T-cell (primary cell): ENCODE measurements at regions not wholly inside any gene's neighbourhood (a gene's known extent, or its start where the extent isn't known, plus 50 kb on each side); places are given as distances from the start of the nearest gene placed in this dataset.

Experiments
- ATAC-seq, 4 experiments: fragments of 200-7000 bp in 3 of 4; fragments of 150-1000 bp in 1 of 4; cut with Tn5 transposase; replicated peaks in 1 of 4; 1 replicate in 3 of 4; 2 replicates in 1 of 4; pipeline ENCODE4 v1.10.0; 2021; ENCODE audit warnings: moderate library complexity in 3 of 4, mild to moderate bottlenecking in 2 of 4, moderate number of reproducible peaks in 1 of 4
- CTCF ChIA-PET, 2 donors: fragments of 300-600 bp; sonication (Branson Sonifier 250); formaldehyde crosslinking; loops; one replicate each; lab custom pipeline; 2022; ENCODE audit warnings: antibody characterized with exemption in 2 of 2; lab: Charles Lee
- POLR2A ChIA-PET, 2 donors: fragments of 300-600 bp; sonication (Branson Sonifier 250); formaldehyde crosslinking; loops; one replicate each; lab custom pipeline; 2022; ENCODE audit warnings: antibody characterized with exemption in 2 of 2; lab: Charles Lee
- DNase-seq, 35 experiments: peaks; one replicate each; pipeline versions ENCODE4 v3.0.0 to v3.0.0-alpha.2; 2013 to 2023
- H3K27ac ChIP-seq: one replicate; pipeline ENCODE4 v1.5.1; 2013; ENCODE audit warnings: low read length
- H3K27me3 ChIP-seq, 2 experiments: replicated peaks in 1 of 2; 1 replicate in 1 of 2; 2 replicates in 1 of 2; pipeline versions ENCODE4 v1.6.1 to v1.7.0; 2013; ENCODE audit warnings: low read length in 1 of 2, mixed read lengths in 1 of 2; ENCODE audit not compliant: control insufficient read depth in 2 of 2, insufficient read depth in 2 of 2; ENCODE audit errors: extremely low read depth in 1 of 2
- H3K36me3 ChIP-seq, 2 donors: 1 replicate in 1 of 2; 2 replicates in 1 of 2; pipeline versions ENCODE4 v1.6.1 to v1.7.0; 2013; ENCODE audit warnings: low read length in 1 of 2; ENCODE audit not compliant: control insufficient read depth in 2 of 2, insufficient read depth in 1 of 2; ENCODE audit errors: extremely low read depth in 1 of 2
- H3K4me1 ChIP-seq, 2 experiments: 1 replicate in 1 of 2; 2 replicates in 1 of 2; pipeline versions ENCODE4 v1.6.1 to v1.7.0; 2013; ENCODE audit warnings: low read length in 2 of 2, mixed read lengths in 1 of 2; ENCODE audit not compliant: insufficient read depth in 2 of 2, control insufficient read depth in 1 of 2; ENCODE audit errors: extremely low read depth in 1 of 2
- H3K4me3 ChIP-seq, 2 donors: 1 replicate in 1 of 2; 2 replicates in 1 of 2; pipeline versions ENCODE4 v1.5.1 to v1.7.0; 2013; ENCODE audit warnings: mild to moderate bottlenecking in 2 of 2, low read length in 1 of 2, moderate library complexity in 1 of 2; ENCODE audit not compliant: control insufficient read depth in 1 of 2; ENCODE audit errors: extremely low read depth in 1 of 2
- H3K9me3 ChIP-seq: 2 replicates; pipeline ENCODE4 v1.7.0; 2013
- H3K27ac Mint-ChIP-seq, 2 donors: one replicate each; pipeline ENCODE4 v1.8.0; 2020 to 2021; ENCODE audit warnings: mild to moderate bottlenecking in 2 of 2, mixed read lengths in 2 of 2
- H3K27me3 Mint-ChIP-seq, 2 donors: one replicate each; pipeline ENCODE4 v1.8.0; 2021 to 2022; ENCODE audit warnings: mixed read lengths in 2 of 2
- H3K36me3 Mint-ChIP-seq: one replicate; pipeline ENCODE4 v1.8.0; 2021; ENCODE audit warnings: mixed read lengths
- H3K4me1 Mint-ChIP-seq, 3 donors: one replicate each; pipeline ENCODE4 v1.8.0; 2020 to 2022; ENCODE audit warnings: mixed read lengths in 3 of 3, mild to moderate bottlenecking in 1 of 3
- H3K4me3 Mint-ChIP-seq, 3 donors: one replicate each; pipeline ENCODE4 v1.8.0; 2020 to 2022; ENCODE audit warnings: mild to moderate bottlenecking in 3 of 3, mixed read lengths in 3 of 3, moderate library complexity in 3 of 3
- H3K9me3 Mint-ChIP-seq, 3 donors: one replicate each; pipeline ENCODE4 v1.8.0; 2020 to 2022; ENCODE audit warnings: mixed read lengths in 3 of 3
- WGBS: methylation state at CpG from one replicate; pipeline ENCODE4 v1.1.5; 2013; ENCODE audit warnings: missing lambda C conversion rate; ENCODE audit not compliant: insufficient coverage; 5-methylcytosine and 5-hydroxymethylcytosine counted together

GRCh38 chr4:167934216-167934615, 158.1 kb upstream of the ANXA10 start:
- no peaks in the 10 kb centered on the region for H3K4me1 ChIP-seq
- ChIA-PET POLR2A (no interaction called here), CTCF (no interaction called here)
- DNase-seq (no peak), ATAC-seq (no peak)
- no peaks in the 10 kb centered on the region for H3K27me3 Mint-ChIP-seq
- H3K27ac Mint-ChIP-seq: no peak overlapping the region
- H3K27ac ChIP-seq: no peak overlapping the region
- H3K4me3 ChIP-seq: no peak overlapping the region
- H3K36me3 Mint-ChIP-seq: no peaks in the 10 kb centered on the region
- H3K4me1 Mint-ChIP-seq: no peaks in the 10 kb centered on the region
- no peaks in the 10 kb centered on the region for H3K27me3 ChIP-seq
- H3K4me3 Mint-ChIP-seq: no peak overlapping the region
- peaks cover 0 to 7% (median 5%) of the 10 kb centered on the region in 3 donors for H3K9me3 Mint-ChIP-seq
- no peaks in the 10 kb centered on the region for H3K36me3 ChIP-seq
- no peaks in the 10 kb centered on the region for H3K9me3 ChIP-seq
- WGBS: 67% methylated on average over 4 of the region's 4 CpGs

GRCh38 chr4:167939863-167940616, 152.3 kb upstream of the ANXA10 start:
- Mint-ChIP-seq H3K9me3 (peaks cover 3 to 7% (median 4%) of the 10 kb centered on the region in 3 donors), H3K36me3 (no peaks in the 10 kb centered on the region), H3K27me3 (no peaks in the 10 kb centered on the region), H3K4me3 (no peak overlapping the region), H3K27ac (no peak overlapping the region), H3K4me1 (no peaks in the 10 kb centered on the region)
- ChIA-PET POLR2A (no interaction called here), CTCF (no interaction called here)
- DNase-seq (no peak), ATAC-seq (no peak)
- Histone ChIP-seq H3K27ac (no peak overlapping the region), H3K9me3 (no peaks in the 10 kb centered on the region), H3K4me3 (no peak overlapping the region), H3K27me3 (no peaks in the 10 kb centered on the region), H3K4me1 (no peaks in the 10 kb centered on the region), H3K36me3 (no peaks in the 10 kb centered on the region)
- WGBS: 87% methylated on average over 6 of the region's 10 CpGs

GRCh38 chr4:167943872-167944505, 148.3 kb upstream of the ANXA10 start:
- H3K4me3 Mint-ChIP-seq: no peak overlapping the region
- no peaks in the 10 kb centered on the region for H3K27me3 Mint-ChIP-seq
- H3K27ac ChIP-seq: no peak overlapping the region
- no peak overlapping the region for H3K4me3 ChIP-seq
- H3K4me1 Mint-ChIP-seq: no peaks in the 10 kb centered on the region
- no peaks in the 10 kb centered on the region for H3K36me3 ChIP-seq
- H3K4me1 ChIP-seq: no peaks in the 10 kb centered on the region
- ATAC-seq: no peak
- H3K9me3 ChIP-seq: no peaks in the 10 kb centered on the region
- POLR2A ChIA-PET: interaction anchor here in 1 of 2 donors (0.6 kb wide), 1 partner anchor 137 kb away, joined by 6 read pairs; no protein-coding TSS in a partner anchor
- no peaks in the 10 kb centered on the region for H3K27me3 ChIP-seq
- peaks cover 0 to 8% (median 8%) of the 10 kb centered on the region in 3 donors for H3K9me3 Mint-ChIP-seq
- no CpG with 5 or more reads among the region's 3 CpGs for WGBS
- DNase-seq: no peak
- CTCF ChIA-PET: no interaction called here
- no peak overlapping the region for H3K27ac Mint-ChIP-seq
- no peaks in the 10 kb centered on the region for H3K36me3 Mint-ChIP-seq

GRCh38 chr4:167944721-167945120, 147.6 kb upstream of the ANXA10 start:
- H3K27me3 ChIP-seq: no peaks in the 10 kb centered on the region
- ATAC-seq (no peak), DNase-seq (no peak)
- H3K4me1 Mint-ChIP-seq: no peaks in the 10 kb centered on the region
- no peaks in the 10 kb centered on the region for H3K9me3 ChIP-seq
- no peaks in the 10 kb centered on the region for H3K36me3 Mint-ChIP-seq
- ChIA-PET POLR2A (no interaction called here), CTCF (no interaction called here)
- no peaks in the 10 kb centered on the region for H3K36me3 ChIP-seq
- H3K4me3 Mint-ChIP-seq: no peak overlapping the region
- peaks cover 0 to 8% (median 6%) of the 10 kb centered on the region in 3 donors for H3K9me3 Mint-ChIP-seq
- H3K27me3 Mint-ChIP-seq: no peaks in the 10 kb centered on the region
- no peak overlapping the region for H3K27ac ChIP-seq
- WGBS: no CpG with 5 or more reads among the region's 2 CpGs
- H3K4me1 ChIP-seq: no peaks in the 10 kb centered on the region
- H3K27ac Mint-ChIP-seq: no peak overlapping the region
- H3K4me3 ChIP-seq: no peak overlapping the region

- peaks cover 18 to 33% (median 30%) of the 10 kb centered on the region in 3 donors for H3K9me3 Mint-ChIP-seq
- no peak overlapping the region for H3K27ac ChIP-seq
These were observed 137.3 kb upstream of the ANXA10 start for GRCh38 chr4:167955006-167955405.

GRCh38 chr4:167956676-167957075, 135.7 kb upstream of the ANXA10 start:
- H3K4me3 Mint-ChIP-seq: no peak overlapping the region
- H3K27me3 Mint-ChIP-seq: no peaks in the 10 kb centered on the region
- CTCF ChIA-PET: no interaction called here
- no peaks in the 10 kb centered on the region for H3K9me3 ChIP-seq
- no peak for ATAC-seq
- no peak overlapping the region for H3K4me3 ChIP-seq
- POLR2A ChIA-PET: no interaction called here
- H3K36me3 Mint-ChIP-seq: no peaks in the 10 kb centered on the region
- H3K27ac Mint-ChIP-seq: no peak overlapping the region
- no peaks in the 10 kb centered on the region for H3K4me1 Mint-ChIP-seq
- no peaks in the 10 kb centered on the region for H3K27me3 ChIP-seq
- no peak overlapping the region for H3K27ac ChIP-seq
- no peak for DNase-seq
- no peaks in the 10 kb centered on the region for H3K36me3 ChIP-seq
- peaks cover 16 to 24% (median 22%) of the 10 kb centered on the region in 3 donors for H3K9me3 Mint-ChIP-seq
- no peaks in the 10 kb centered on the region for H3K4me1 ChIP-seq

More at GRCh38 chr4:167955006-167955405, 137.3 kb upstream of the ANXA10 start:
- Histone ChIP-seq H3K4me1 (no peaks in the 10 kb centered on the region), H3K9me3 (no peaks in the 10 kb centered on the region), H3K27me3 (no peaks in the 10 kb centered on the region), H3K36me3 (no peaks in the 10 kb centered on the region), H3K4me3 (no peak overlapping the region)
- no peaks in the 10 kb centered on the region for H3K36me3 Mint-ChIP-seq
- H3K27me3 Mint-ChIP-seq: no peaks in the 10 kb centered on the region
- WGBS: 80% methylated on average over 1 of the region's 2 CpGs
- ChIA-PET CTCF (no interaction called here), POLR2A (no interaction called here)
- no peak overlapping the region for H3K27ac Mint-ChIP-seq
- no peaks in the 10 kb centered on the region for H3K4me1 Mint-ChIP-seq
- DNase-seq (no peak), ATAC-seq (no peak)
- H3K4me3 Mint-ChIP-seq: no peak overlapping the region
